ENCODE measurements at regions not wholly inside any gene's neighbourhood (a gene's known extent, or its start where the extent isn't known, plus 50 kb on each side); places are given as distances from the start of the nearest gene placed in this dataset.

DNA sequence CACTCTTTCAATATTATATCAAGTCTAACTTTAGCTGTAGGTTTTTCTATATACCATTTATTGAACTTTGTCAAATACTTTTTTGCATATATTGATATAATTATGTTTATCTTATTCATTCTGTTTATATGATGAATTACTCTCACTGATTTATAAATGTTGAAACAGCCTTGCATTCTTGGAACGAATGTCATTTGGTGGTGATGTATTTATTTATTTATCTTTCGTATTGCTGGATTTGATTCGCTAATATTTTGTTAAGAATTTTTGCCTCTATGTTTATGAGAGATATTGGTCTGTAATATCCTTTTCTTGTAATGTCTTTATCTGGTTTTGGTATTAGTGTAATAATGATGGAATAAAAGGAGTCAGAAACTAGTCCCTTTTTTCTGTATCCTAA lies 563.9 kb downstream of the ANXA1 start:
- DNase-seq (no peak), ATAC-seq (no peak)
- Mint-ChIP-seq H3K27ac (no peak overlapping the region), H3K4me1 (no peaks in the 10 kb centered on the region), H3K27me3 (ENCODE audit: low read depth in 2 of 2) (no peaks in the 10 kb centered on the region), H3K36me3 (no peaks in the 10 kb centered on the region), H3K4me3 (no peak overlapping the region), H3K9me3 (peaks cover 0 to 3% of the 10 kb centered on the region in 2 donors)
- TF ChIP-seq, protein P1, sequence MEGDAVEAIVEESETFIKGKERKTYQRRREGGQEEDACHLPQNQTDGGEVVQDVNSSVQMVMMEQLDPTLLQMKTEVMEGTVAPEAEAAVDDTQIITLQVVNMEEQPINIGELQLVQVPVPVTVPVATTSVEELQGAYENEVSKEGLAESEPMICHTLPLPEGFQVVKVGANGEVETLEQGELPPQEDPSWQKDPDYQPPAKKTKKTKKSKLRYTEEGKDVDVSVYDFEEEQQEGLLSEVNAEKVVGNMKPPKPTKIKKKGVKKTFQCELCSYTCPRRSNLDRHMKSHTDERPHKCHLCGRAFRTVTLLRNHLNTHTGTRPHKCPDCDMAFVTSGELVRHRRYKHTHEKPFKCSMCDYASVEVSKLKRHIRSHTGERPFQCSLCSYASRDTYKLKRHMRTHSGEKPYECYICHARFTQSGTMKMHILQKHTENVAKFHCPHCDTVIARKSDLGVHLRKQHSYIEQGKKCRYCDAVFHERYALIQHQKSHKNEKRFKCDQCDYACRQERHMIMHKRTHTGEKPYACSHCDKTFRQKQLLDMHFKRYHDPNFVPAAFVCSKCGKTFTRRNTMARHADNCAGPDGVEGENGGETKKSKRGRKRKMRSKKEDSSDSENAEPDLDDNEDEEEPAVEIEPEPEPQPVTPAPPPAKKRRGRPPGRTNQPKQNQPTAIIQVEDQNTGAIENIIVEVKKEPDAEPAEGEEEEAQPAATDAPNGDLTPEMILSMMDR (IDR thresholded peaks at IDR 0.05) = no peak
- H3K27me3 ChIP-seq (ENCODE audit: control insufficient read depth, insufficient read depth, low read length) = no peaks in the 10 kb centered on the region
- WGBS (ENCODE audit: insufficient coverage) = no CpG with 5 or more reads among the region's 3 CpGs
- H3K27ac ChIP-seq (ENCODE audit: low read length) = no peak overlapping the region
- H3K4me3 ChIP-seq (ENCODE audit: low read length) = no peak overlapping the region
- no peaks in the 10 kb centered on the region for H3K36me3 ChIP-seq (ENCODE audit: control insufficient read depth, insufficient read depth, low read length)
- H3K4me1 ChIP-seq (ENCODE audit: control insufficient read depth, insufficient read depth, low read length) = no peaks in the 10 kb centered on the region
- intact Hi-C loops (cut with micrococcal nuclease) = no loop called here
- no peaks in the 10 kb centered on the region for H3K9me3 ChIP-seq (ENCODE audit: control insufficient read depth, insufficient read depth, low read length)

- no peaks in the 10 kb centered on the region for H3K36me3 Mint-ChIP-seq
- no peaks in the 10 kb centered on the region for H3K27me3 Mint-ChIP-seq (ENCODE audit: low read depth in 2 of 2)
- no peak overlapping the region for H3K4me3 Mint-ChIP-seq
Observed at GRCh38 chr9:73719660-73720059, 568.0 kb downstream of the ANXA1 start.

GRCh38 chr9:73720601-73721000 lies 568.9 kb downstream of the ANXA1 start:
- WGBS (ENCODE audit: insufficient coverage) = 63% methylated on average over 3 of the region's 4 CpGs
- H3K4me1 Mint-ChIP-seq = no peaks in the 10 kb centered on the region
- H3K36me3 ChIP-seq (ENCODE audit: control insufficient read depth, insufficient read depth, low read length) = no peaks in the 10 kb centered on the region
- no peak for ATAC-seq
- H3K27me3 Mint-ChIP-seq (ENCODE audit: low read depth in 2 of 2) = no peaks in the 10 kb centered on the region
- intact Hi-C loops (cut with micrococcal nuclease) = no loop called here
- TF ChIP-seq, protein P1 (IDR thresholded peaks at IDR 0.05) = no peak
- H3K27ac ChIP-seq (ENCODE audit: low read length) = no peak overlapping the region
- H3K27me3 ChIP-seq (ENCODE audit: control insufficient read depth, insufficient read depth, low read length) = no peaks in the 10 kb centered on the region
- no peak overlapping the region for H3K27ac Mint-ChIP-seq
- no peaks in the 10 kb centered on the region for H3K4me1 ChIP-seq (ENCODE audit: control insufficient read depth, insufficient read depth, low read length)
- DNase-seq = no peak
- H3K9me3 ChIP-seq (ENCODE audit: control insufficient read depth, insufficient read depth, low read length) = no peaks in the 10 kb centered on the region
- H3K4me3 Mint-ChIP-seq = no peak overlapping the region
- no peaks in the 10 kb centered on the region for H3K36me3 Mint-ChIP-seq
- H3K4me3 ChIP-seq (ENCODE audit: low read length) = no peak overlapping the region
- no peaks in the 10 kb centered on the region for H3K9me3 Mint-ChIP-seq

More at GRCh38 chr9:73719660-73720059, 568.0 kb downstream of the ANXA1 start:
- no peaks in the 10 kb centered on the region for H3K9me3 ChIP-seq (ENCODE audit: control insufficient read depth, insufficient read depth, low read length)
- no peaks in the 10 kb centered on the region for H3K9me3 Mint-ChIP-seq
- no peak overlapping the region for H3K27ac ChIP-seq (ENCODE audit: low read length)
- 100% methylated on average over 1 of the region's 1 CpG for WGBS (ENCODE audit: insufficient coverage)
- no peak overlapping the region for H3K27ac Mint-ChIP-seq
- ATAC-seq (no peak), DNase-seq (no peak)
- TF ChIP-seq, protein P1 (IDR thresholded peaks at IDR 0.05) = no peak
- H3K27me3 ChIP-seq (ENCODE audit: control insufficient read depth, insufficient read depth, low read length) = no peaks in the 10 kb centered on the region
- intact Hi-C loops (cut with micrococcal nuclease) = no loop called here
- no peaks in the 10 kb centered on the region for H3K4me1 ChIP-seq (ENCODE audit: control insufficient read depth, insufficient read depth, low read length)
- no peaks in the 10 kb centered on the region for H3K36me3 ChIP-seq (ENCODE audit: control insufficient read depth, insufficient read depth, low read length)
- no peak overlapping the region for H3K4me3 ChIP-seq (ENCODE audit: low read length)
- no peaks in the 10 kb centered on the region for H3K4me1 Mint-ChIP-seq

DNA sequence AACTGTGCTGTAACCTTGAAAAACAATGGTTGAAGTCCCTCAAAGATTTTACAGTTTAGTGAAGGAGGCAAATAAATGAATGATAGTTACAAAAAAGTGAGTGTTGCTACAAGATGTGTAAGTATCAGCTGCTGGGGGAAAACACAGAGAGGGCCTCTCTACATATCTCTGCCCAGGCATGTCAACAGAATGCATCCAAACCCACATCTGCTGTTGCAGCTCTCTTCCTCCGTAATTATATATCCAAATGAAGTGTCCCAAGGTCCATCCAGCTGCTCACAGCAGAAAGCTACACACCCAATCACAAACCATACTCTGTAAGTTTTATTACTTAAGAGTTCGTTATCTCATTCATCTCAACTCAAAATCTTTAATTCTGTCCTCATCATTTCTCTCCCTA lies 584.6 kb downstream of the ANXA1 start:
- ATAC-seq (no peak), DNase-seq (no peak)
- Histone ChIP-seq H3K9me3 (ENCODE audit: control insufficient read depth, insufficient read depth, low read length) (no peaks in the 10 kb centered on the region), H3K4me3 (ENCODE audit: low read length) (no peak overlapping the region), H3K27me3 (ENCODE audit: control insufficient read depth, insufficient read depth, low read length) (no peaks in the 10 kb centered on the region), H3K4me1 (ENCODE audit: control insufficient read depth, insufficient read depth, low read length) (no peaks in the 10 kb centered on the region), H3K27ac (ENCODE audit: low read length) (no peak overlapping the region), H3K36me3 (ENCODE audit: control insufficient read depth, insufficient read depth, low read length) (no peaks in the 10 kb centered on the region)
- no peaks in the 10 kb centered on the region for H3K36me3 Mint-ChIP-seq
- peaks cover 0 to 3% of the 10 kb centered on the region in 2 donors for H3K9me3 Mint-ChIP-seq
- H3K27ac Mint-ChIP-seq = no peak overlapping the region
- intact Hi-C loops (cut with micrococcal nuclease) = no loop called here
- WGBS (ENCODE audit: insufficient coverage) = 68% methylated on average over 2 of the region's 2 CpGs
- no peak overlapping the region for H3K4me3 Mint-ChIP-seq
- H3K4me1 Mint-ChIP-seq = no peaks in the 10 kb centered on the region
- H3K27me3 Mint-ChIP-seq (ENCODE audit: low read depth in 2 of 2) = peaks cover 0 to 9% of the 10 kb centered on the region in 2 donors
- TF ChIP-seq, protein P1 (IDR thresholded peaks at IDR 0.05) = no peak

Data from natural killer cell (primary cell).